HL-60/S4 treated with phorbol 12-myristate 13-acetate at 8.2 ng/mL for 4 days and 3 days (cell line): ENCODE measurements at regions not wholly inside any gene's neighbourhood (a gene's known extent, or its start where the extent isn't known, plus 50 kb on each side); places are given as distances from the start of the nearest gene placed in this dataset.
"Not testable (repeated sequence)": the region's sequence is repeated elsewhere in the genome, so short reads cannot be mapped to it uniquely, and the experiment has no call there.

Experiments used
- in situ Hi-C: fragments of 300-500 bp; cut with MboI; formaldehyde crosslinking; loops from 2 replicates; pipeline ENCODE4 v1.15.0; 2022; ENCODE audit warnings: low sequenced_read_pairs

GRCh38 chr3:106068795-106069194 is 200.0 kb upstream of the CBLB start:
- in situ Hi-C loops, result no loop called here

- in situ Hi-C loops, result no loop called here
These were observed 201.4 kb upstream of the CBLB start for GRCh38 chr3:106070187-106070586.

GRCh38 chr3:106071306-106071705 is 202.5 kb upstream of the CBLB start:
- in situ Hi-C loops, result no loop called here

GRCh38 chr3:106072596-106072995 is 203.8 kb upstream of the CBLB start:
- in situ Hi-C loops, result not testable (repeated sequence)

GRCh38 chr3:106073806-106074205 is 205.0 kb upstream of the CBLB start:
- in situ Hi-C loops, result not testable (repeated sequence)

GRCh38 chr3:106075731-106076130 is 206.9 kb upstream of the CBLB start:
- in situ Hi-C loops, result not testable (repeated sequence)

- in situ Hi-C loops, result no loop called here
These were observed 209.8 kb upstream of the CBLB start for GRCh38 chr3:106078635-106079034.

GRCh38 chr3:106082616-106083015 is 213.8 kb upstream of the CBLB start:
- in situ Hi-C loops, result no loop called here

- in situ Hi-C loops, result no loop called here
These were observed 214.4 kb upstream of the CBLB start for GRCh38 chr3:106083207-106083606.

- in situ Hi-C loops, result no loop called here
These were observed 215.0 kb upstream of the CBLB start for GRCh38 chr3:106083854-106084253.

- in situ Hi-C loops, result no loop called here
These were observed 217.2 kb upstream of the CBLB start for GRCh38 chr3:106086038-106086437.

GRCh38 chr3:106086636-106087035 is 217.8 kb upstream of the CBLB start:
- in situ Hi-C loops, result no loop called here

GRCh38 chr3:106088304-106088703 is 219.5 kb upstream of the CBLB start:
- in situ Hi-C loops, result no loop called here

GRCh38 chr3:106088899-106089298 is 220.1 kb upstream of the CBLB start:
- in situ Hi-C loops, result no loop called here

GRCh38 chr3:106089806-106090205 is 221.0 kb upstream of the CBLB start:
- in situ Hi-C loops, result no loop called here

GRCh38 chr3:106092792-106093191 is 224.0 kb upstream of the CBLB start:
- in situ Hi-C loops, result no loop called here

GRCh38 chr3:106093616-106094015 is 224.8 kb upstream of the CBLB start:
- in situ Hi-C loops, result no loop called here

- in situ Hi-C loops, result no loop called here
These were observed 229.1 kb upstream of the CBLB start for GRCh38 chr3:106097817-106098435.

GRCh38 chr3:106103383-106103782 is 234.6 kb upstream of the CBLB start:
- in situ Hi-C loops, result no loop called here

- in situ Hi-C loops, result no loop called here
These were observed 235.3 kb upstream of the CBLB start for GRCh38 chr3:106104078-106104477.

- in situ Hi-C loops, result no loop called here
These were observed 240.1 kb upstream of the CBLB start for GRCh38 chr3:106108925-106109324.

- in situ Hi-C loops, result not testable (repeated sequence)
These were observed 243.7 kb upstream of the CBLB start for GRCh38 chr3:106112561-106112960.

GRCh38 chr3:106113747-106114146 is 244.9 kb upstream of the CBLB start:
- in situ Hi-C loops, result no loop called here
